Panc1 (cell line): ENCODE measurements at regions not wholly inside any gene's neighbourhood (a gene's known extent, or its start where the extent isn't known, plus 50 kb on each side); places are given as distances from the start of the nearest gene placed in this dataset.

Experiments
- ATAC-seq: fragments of 200-7000 bp; cut with Tn5 transposase; 2 replicates; pipeline ENCODE4 v1.9.1; 2020; ENCODE audit warnings: mild to moderate bottlenecking, moderate library complexity
- BruUV-seq: library from RNA; stranded (reverse); fragments of 400-500 nt; replicated peaks from 2 replicates; lab custom pipeline; 2021; lab: Mats Ljungman, UMichigan
- CTCF ChIA-PET: fragments of 300-600 bp; sonication (Branson Sonifier 250); formaldehyde crosslinking; loops from one replicate; lab custom pipeline; 2022; ENCODE audit warnings: antibody characterized with exemption; lab: Charles Lee
- POLR2A ChIA-PET: fragments of 300-600 bp; sonication (Branson Sonifier 250); formaldehyde crosslinking; loops from one replicate; lab custom pipeline; 2022; ENCODE audit warnings: antibody characterized with exemption; lab: Charles Lee
- DNase-seq: peaks from one replicate; pipeline ENCODE4 v3.0.0-alpha.2; 2010; ENCODE audit warnings: low read depth, low spot score
- H3K27ac ChIP-seq: 2 replicates; pipeline ENCODE4 v1.5.1; 2011; ENCODE audit warnings: mild to moderate bottlenecking, low read length, inconsistent platforms
- H3K27me3 ChIP-seq: fragments of 200-500 bp; sonication (Bioruptor generic); 2 replicates; pipeline ENCODE4 v1.6.0; 2014; ENCODE audit warnings: low read length, inconsistent platforms; ENCODE audit not compliant: control insufficient read depth, insufficient read depth
- H3K36me3 ChIP-seq: fragments of 200-500 bp; sonication (Bioruptor generic); 2 replicates; pipeline ENCODE4 v1.5.1; 2014; ENCODE audit warnings: inconsistent platforms, mild to moderate bottlenecking, low read length, moderate library complexity; ENCODE audit not compliant: control insufficient read depth, insufficient read depth
- H3K4me1 ChIP-seq: 2 replicates; pipeline ENCODE4 v1.5.1; 2011; ENCODE audit warnings: inconsistent platforms, mild to moderate bottlenecking, low read length, moderate library complexity; ENCODE audit not compliant: control insufficient read depth, insufficient read depth
- H3K4me3 ChIP-seq, 2 experiments: 2 replicates each; pipeline ENCODE4 v1.5.1; 2011 to 2012; ENCODE audit warnings: low read depth in 2 of 2, low read length in 2 of 2, mild to moderate bottlenecking in 2 of 2, inconsistent platforms in 1 of 2, moderate library complexity in 1 of 2
- H3K9me3 ChIP-seq: fragments of 200-500 bp; sonication (Bioruptor generic); 2 replicates; pipeline ENCODE4 v1.5.1; 2014; ENCODE audit warnings: low read depth, mild to moderate bottlenecking, inconsistent platforms, low read length, moderate library complexity; ENCODE audit not compliant: control insufficient read depth, insufficient read depth
- POLR2AphosphoS5 ChIP-seq: IDR thresholded peaks from 2 replicates; pipeline ENCODE4 v1.6.1; 2012; ENCODE audit warnings: mild to moderate bottlenecking, low read depth, low read length, moderate library complexity
- SIN3A ChIP-seq: IDR thresholded peaks from 2 replicates; pipeline ENCODE4 v1.6.1; 2012; ENCODE audit warnings: low read depth, mild to moderate bottlenecking, low read length, moderate library complexity, borderline replicate concordance; ENCODE audit not compliant: insufficient read depth
- in situ Hi-C: cut with HindIII; loops from 2 replicates; pipeline ENCODE4 v1.10.0; 2016; ENCODE audit warnings: low sequenced_read_pairs, low pct_unique_long_range_greater_than_20kb
- intact Hi-C: fragments of 100-400 bp; cut with micrococcal nuclease; formaldehyde crosslinking; loops from one replicate; pipeline ENCODE4 v1.10.0; 2022; ENCODE audit not compliant: unreplicated experiment
- TF ChIP-seq, protein P1 (sequence below), 2 experiments: IDR thresholded peaks; 2 replicates each; pipeline ENCODE4 v1.6.1; 2011 to 2012; ENCODE audit warnings: low read depth in 2 of 2, control low read depth in 1 of 2, low read length in 1 of 2, mild to moderate bottlenecking in 1 of 2, moderate library complexity in 1 of 2; ENCODE audit not compliant: insufficient read depth in 1 of 2

- Histone ChIP-seq H3K4me1 (no peaks in the 10 kb centered on the region), H3K9me3 (no peaks in the 10 kb centered on the region), H3K27me3 (no peaks in the 10 kb centered on the region), H3K36me3 (no peaks in the 10 kb centered on the region), H3K4me3 (no peak overlapping the region), H3K27ac (no peak overlapping the region)
- intact Hi-C loops, result no loop called here
- ChIA-PET POLR2A (no interaction called here), CTCF (no interaction called here)
- in situ Hi-C loops, result no loop called here
- DNase-seq (no peak), ATAC-seq (no peak)
- BruUV-seq, result no TSS peak
- TF ChIP-seq, protein P1, sequence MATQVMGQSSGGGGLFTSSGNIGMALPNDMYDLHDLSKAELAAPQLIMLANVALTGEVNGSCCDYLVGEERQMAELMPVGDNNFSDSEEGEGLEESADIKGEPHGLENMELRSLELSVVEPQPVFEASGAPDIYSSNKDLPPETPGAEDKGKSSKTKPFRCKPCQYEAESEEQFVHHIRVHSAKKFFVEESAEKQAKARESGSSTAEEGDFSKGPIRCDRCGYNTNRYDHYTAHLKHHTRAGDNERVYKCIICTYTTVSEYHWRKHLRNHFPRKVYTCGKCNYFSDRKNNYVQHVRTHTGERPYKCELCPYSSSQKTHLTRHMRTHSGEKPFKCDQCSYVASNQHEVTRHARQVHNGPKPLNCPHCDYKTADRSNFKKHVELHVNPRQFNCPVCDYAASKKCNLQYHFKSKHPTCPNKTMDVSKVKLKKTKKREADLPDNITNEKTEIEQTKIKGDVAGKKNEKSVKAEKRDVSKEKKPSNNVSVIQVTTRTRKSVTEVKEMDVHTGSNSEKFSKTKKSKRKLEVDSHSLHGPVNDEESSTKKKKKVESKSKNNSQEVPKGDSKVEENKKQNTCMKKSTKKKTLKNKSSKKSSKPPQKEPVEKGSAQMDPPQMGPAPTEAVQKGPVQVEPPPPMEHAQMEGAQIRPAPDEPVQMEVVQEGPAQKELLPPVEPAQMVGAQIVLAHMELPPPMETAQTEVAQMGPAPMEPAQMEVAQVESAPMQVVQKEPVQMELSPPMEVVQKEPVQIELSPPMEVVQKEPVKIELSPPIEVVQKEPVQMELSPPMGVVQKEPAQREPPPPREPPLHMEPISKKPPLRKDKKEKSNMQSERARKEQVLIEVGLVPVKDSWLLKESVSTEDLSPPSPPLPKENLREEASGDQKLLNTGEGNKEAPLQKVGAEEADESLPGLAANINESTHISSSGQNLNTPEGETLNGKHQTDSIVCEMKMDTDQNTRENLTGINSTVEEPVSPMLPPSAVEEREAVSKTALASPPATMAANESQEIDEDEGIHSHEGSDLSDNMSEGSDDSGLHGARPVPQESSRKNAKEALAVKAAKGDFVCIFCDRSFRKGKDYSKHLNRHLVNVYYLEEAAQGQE (IDR thresholded peaks at IDR 0.05; ENCODE audit: insufficient read depth in 1 of 2, low read depth in 2 of 2, low read length in 1 of 2), result no peak
- TF ChIP-seq POLR2AphosphoS5, result no peak
- no peak for TF ChIP-seq SIN3A
Measured at GRCh38 chrX:147315483-147315882, 500.9 kb upstream of the CXorf51A start.
